Lung (tissue), 11 donors: ENCODE measurements at regions not wholly inside any gene's neighbourhood (a gene's known extent, or its start where the extent isn't known, plus 50 kb on each side); places are given as distances from the start of the nearest gene placed in this dataset.

Source experiments
- ATAC-seq: fragments of 200-7000 bp; cut with Tn5 transposase; one replicate; pipeline ENCODE4 v1.9.1; 2020; ENCODE audit warnings: moderate number of reproducible peaks; ENCODE audit not compliant: insufficient read depth, low FRiP score
- DNase-seq, 3 donors: peaks; one replicate each; pipeline ENCODE4 v3.0.0-alpha.2; 2013 to 2017
- H3K27ac ChIP-seq, 2 donors: one replicate each; pipeline ENCODE4 v1.5.1; 2013; ENCODE audit warnings: mild to moderate bottlenecking in 2 of 2, moderate library complexity in 2 of 2, control low read depth in 1 of 2, inconsistent platforms in 1 of 2, low read depth in 1 of 2, low read length in 1 of 2
- H3K27me3 ChIP-seq, 3 donors: one replicate each; pipeline ENCODE4 v1.5.1; 2013; ENCODE audit warnings: low read length in 2 of 3; ENCODE audit not compliant: control insufficient read depth in 3 of 3, insufficient read depth in 3 of 3
- H3K36me3 ChIP-seq, 4 donors: one replicate each; pipeline ENCODE4 v1.5.1; 2013; ENCODE audit warnings: low read length in 4 of 4, mild to moderate bottlenecking in 1 of 4, moderate library complexity in 1 of 4; ENCODE audit not compliant: control insufficient read depth in 4 of 4, insufficient read depth in 4 of 4
- H3K4me1 ChIP-seq, 5 donors: one replicate each; pipeline ENCODE4 v1.5.1; 2013; ENCODE audit warnings: low read length in 5 of 5, mild to moderate bottlenecking in 2 of 5, moderate library complexity in 1 of 5; ENCODE audit not compliant: control insufficient read depth in 5 of 5, insufficient read depth in 5 of 5
- H3K4me3 ChIP-seq: one replicate; pipeline ENCODE4 v1.5.1; 2013; ENCODE audit warnings: mild to moderate bottlenecking, control low read depth, moderate library complexity
- H3K9ac ChIP-seq, 2 donors: one replicate each; pipeline ENCODE4 v1.5.1; 2013; ENCODE audit warnings: low read length in 2 of 2, control low read depth in 1 of 2; ENCODE audit not compliant: insufficient read depth in 1 of 2
- H3K9me3 ChIP-seq, 4 donors: one replicate each; pipeline ENCODE4 v1.5.1; 2013; ENCODE audit warnings: low read length in 3 of 4, mild to moderate bottlenecking in 1 of 4, moderate library complexity in 1 of 4; ENCODE audit not compliant: control insufficient read depth in 4 of 4, insufficient read depth in 3 of 4
- WGBS, 2 donors: extraction: QIAGEN DNeasy Blood & Tissue Kit; methylation state at CpG; one replicate each; pipeline ENCODE4 v1.1.7; 2013; 5-methylcytosine and 5-hydroxymethylcytosine counted together
- TF ChIP-seq, protein P1 (sequence below): IDR thresholded peaks from 2 replicates; pipeline ENCODE4 v1.5.1; 2012; ENCODE audit warnings: mild to moderate bottlenecking; ENCODE audit errors: control extremely low read depth, extremely low read depth
- donor health status: control.
- donor health status: control.
- donor health status: Bipolar disorder and iron deficiency.
- donor health status: healthy.
- donor health status: DM: yes; HTN: yes; CAD: no.

DNA sequence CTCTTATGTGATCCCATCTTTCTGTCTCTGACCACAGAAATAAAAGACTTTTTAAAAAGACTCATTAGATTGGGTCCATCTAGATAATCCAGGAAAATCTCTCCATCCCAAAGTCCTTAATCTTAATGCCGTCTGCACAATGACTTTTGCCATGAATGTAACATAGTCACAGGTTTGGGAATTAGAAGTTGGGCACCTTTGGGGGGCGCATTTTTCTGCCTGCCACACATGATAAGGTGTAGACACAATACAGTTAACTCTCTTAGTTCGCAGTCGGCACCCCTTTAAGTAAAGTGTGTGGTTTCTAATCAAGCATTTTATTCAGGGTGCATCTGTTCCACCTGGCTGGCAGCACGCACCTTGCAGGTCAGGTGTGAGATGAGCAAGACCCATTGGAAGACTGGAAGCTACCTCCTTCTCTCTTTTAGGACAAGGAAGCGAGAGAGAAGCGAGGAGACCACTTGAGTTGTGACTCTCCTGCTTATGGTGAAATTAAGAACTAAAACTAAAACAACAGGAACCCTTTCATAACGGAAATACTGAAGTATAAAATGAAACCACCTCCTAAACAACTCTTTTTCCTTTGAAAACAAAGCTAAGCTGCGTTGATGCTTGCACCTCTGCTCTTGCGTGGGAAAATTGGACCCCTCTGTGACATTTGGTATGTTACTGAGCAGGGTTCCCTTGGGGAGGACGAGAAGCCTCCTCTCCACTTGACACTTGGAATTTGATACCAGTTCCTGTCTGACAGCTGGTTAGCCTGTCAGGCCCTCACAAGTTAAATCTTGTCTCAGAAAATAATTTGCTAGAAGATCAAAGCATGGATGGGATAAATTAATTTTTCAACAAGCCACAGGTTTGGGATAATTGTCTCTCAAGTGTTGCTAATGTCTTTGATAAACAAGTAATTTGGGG, 304.6 kb upstream of the DMRT1 start:
- DNase-seq = no peak
- Histone ChIP-seq H3K27me3 (no peaks in the 10 kb centered on the region), H3K9me3 (no peaks in the 10 kb centered on the region), H3K4me3 (no peak overlapping the region), H3K9ac (peak overlapping the region in 1 of 2 donors; percentile 23), H3K27ac (no peak overlapping the region), H3K36me3 (peaks cover 0 to 1% (median 0%) of the 10 kb centered on the region in 4 donors), H3K4me1 (peaks cover 0 to 43% (median 10%) of the 10 kb centered on the region in 5 donors)
- WGBS, 2 donors = 75 to 77% methylated on average over 11 of the region's 11 CpGs
- ATAC-seq = no peak
- TF ChIP-seq, protein P1, sequence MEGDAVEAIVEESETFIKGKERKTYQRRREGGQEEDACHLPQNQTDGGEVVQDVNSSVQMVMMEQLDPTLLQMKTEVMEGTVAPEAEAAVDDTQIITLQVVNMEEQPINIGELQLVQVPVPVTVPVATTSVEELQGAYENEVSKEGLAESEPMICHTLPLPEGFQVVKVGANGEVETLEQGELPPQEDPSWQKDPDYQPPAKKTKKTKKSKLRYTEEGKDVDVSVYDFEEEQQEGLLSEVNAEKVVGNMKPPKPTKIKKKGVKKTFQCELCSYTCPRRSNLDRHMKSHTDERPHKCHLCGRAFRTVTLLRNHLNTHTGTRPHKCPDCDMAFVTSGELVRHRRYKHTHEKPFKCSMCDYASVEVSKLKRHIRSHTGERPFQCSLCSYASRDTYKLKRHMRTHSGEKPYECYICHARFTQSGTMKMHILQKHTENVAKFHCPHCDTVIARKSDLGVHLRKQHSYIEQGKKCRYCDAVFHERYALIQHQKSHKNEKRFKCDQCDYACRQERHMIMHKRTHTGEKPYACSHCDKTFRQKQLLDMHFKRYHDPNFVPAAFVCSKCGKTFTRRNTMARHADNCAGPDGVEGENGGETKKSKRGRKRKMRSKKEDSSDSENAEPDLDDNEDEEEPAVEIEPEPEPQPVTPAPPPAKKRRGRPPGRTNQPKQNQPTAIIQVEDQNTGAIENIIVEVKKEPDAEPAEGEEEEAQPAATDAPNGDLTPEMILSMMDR = no peak

DNA sequence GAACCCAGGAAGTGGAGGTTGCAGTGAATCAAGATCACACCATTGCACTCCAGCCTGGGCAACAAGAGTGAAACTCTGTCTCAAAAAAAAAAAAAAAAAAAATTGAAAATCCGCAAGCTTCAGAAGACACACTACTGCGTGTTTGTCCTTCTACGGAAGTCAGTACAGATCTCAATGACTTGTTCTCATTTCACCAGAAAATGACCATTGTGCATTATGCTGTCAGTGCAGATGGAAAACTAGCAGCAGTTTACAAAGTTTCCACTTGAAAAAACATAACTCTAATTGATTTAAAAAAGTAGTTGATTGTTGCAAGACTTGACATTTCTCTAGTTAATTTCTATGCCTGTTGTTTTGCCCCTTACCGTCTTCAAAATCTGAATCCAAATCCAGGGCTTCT, 298.0 kb upstream of the DMRT1 start:
- Histone ChIP-seq H3K27ac (no peak overlapping the region), H3K4me3 (no peak overlapping the region), H3K9ac (no peak overlapping the region), H3K4me1 (peaks cover 0 to 36% (median 17%) of the 10 kb centered on the region in 5 donors), H3K27me3 (no peaks in the 10 kb centered on the region), H3K9me3 (no peaks in the 10 kb centered on the region), H3K36me3 (no peaks in the 10 kb centered on the region)
- TF ChIP-seq, protein P1 = no peak
- ATAC-seq (no peak), DNase-seq (no peak)
- WGBS, 2 donors = 77 to 80% methylated on average over 4 of the region's 4 CpGs

DNA sequence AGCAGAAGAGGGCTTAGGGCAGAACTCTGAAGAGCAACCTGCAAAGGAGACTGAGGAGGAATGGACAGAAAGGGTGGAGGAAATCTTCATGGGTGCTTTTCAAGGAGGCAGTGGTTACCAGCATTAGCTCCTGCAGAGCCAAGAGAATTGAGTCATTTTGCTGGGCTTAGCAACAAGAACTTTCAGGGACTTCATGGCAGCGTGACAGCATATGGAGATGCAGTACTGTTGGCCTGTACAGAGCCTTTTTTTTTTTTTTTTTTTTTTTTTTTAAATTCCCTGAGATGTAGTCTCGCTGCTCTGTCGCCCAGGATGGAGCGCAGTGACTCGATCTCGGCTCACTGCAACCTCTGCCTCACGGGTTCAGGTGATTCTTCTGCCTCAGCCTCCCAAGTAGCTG, 296.0 kb upstream of the DMRT1 start:
- Histone ChIP-seq H3K9ac (peak overlapping the region in 1 of 2 donors; percentile 32), H3K27me3 (no peaks in the 10 kb centered on the region), H3K27ac (no peak overlapping the region), H3K9me3 (no peaks in the 10 kb centered on the region), H3K4me3 (no peak overlapping the region), H3K36me3 (peaks cover 0 to 7% (median 0%) of the 10 kb centered on the region in 4 donors), H3K4me1 (peaks cover 0 to 36% (median 22%) of the 10 kb centered on the region in 5 donors)
- peak; percentile 46 to 85 (median 67) for DNase-seq
- WGBS, 2 donors = 87 to 95% methylated on average over 7 of the region's 7 CpGs
- no peak for ATAC-seq
- TF ChIP-seq, protein P1 = no peak
